NCI-H146 treated with DMSO at 0.1 percent for 48 hours (cell line): ENCODE measurements at regions not wholly inside any gene's neighbourhood (a gene's known extent, or its start where the extent isn't known, plus 50 kb on each side); places are given as distances from the start of the nearest gene placed in this dataset.
"Not testable (repeated sequence)": the region's sequence is repeated elsewhere in the genome, so short reads cannot be mapped to it uniquely, and the experiment has no call there.

Source experiments
- DNase-seq: peaks from one replicate; lab custom pipeline; 2025; ENCODE audit not compliant: unreplicated experiment; lab: John Stamatoyannopoulos, UW

- DNase-seq = no peak
These were observed 192.5 kb downstream of the TECRL start for GRCh38 chr4:64216741-64217140.

- DNase-seq = no peak
These were observed 203.9 kb downstream of the TECRL start for GRCh38 chr4:64205376-64205775.

DNA sequence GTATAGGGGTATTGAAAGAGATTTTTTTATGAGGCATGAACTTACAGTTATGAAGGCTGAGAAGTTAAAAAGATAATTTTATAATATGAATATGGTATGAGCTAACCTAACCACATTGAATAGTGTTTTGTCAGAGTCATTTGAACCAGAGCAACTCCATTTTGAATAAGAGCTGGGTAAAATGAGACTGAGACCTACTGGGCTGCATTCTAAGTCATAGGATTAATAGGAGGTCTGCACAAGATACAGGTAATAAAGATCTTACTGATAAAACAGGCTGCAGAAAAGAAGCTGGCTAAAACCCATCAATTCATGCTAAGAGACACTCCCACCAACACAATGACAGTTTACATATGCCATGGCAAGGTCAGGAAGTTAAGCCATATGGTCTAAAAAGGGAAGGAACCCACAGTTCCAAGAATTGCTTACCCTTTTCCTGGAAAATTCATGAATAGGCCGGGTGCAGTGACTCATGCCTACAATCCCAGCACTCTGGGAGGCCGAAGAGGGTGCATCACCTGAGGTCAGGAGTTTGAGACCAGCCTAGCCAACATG, 209.2 kb downstream of the TECRL start:
- DNase-seq = no peak

DNA sequence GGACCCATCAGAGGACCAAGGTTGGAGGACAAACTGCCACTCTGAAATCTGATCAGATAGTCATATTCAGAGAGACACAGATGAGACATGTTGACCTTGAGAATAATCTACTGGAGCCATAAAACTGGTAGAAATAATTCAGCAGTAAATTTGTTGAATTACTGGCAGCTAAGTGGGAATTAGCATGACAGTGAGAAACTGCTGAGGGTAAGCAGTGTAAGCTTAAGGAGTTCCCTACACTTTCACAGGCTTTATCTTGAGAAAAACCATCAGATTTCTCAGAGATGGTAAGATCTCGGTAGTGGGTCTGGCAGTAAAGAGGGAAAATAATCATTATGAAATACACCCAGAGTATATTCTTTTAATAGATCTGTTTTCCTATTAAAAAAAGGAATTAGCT, 213.7 kb downstream of the TECRL start:
- no peak for DNase-seq

DNA sequence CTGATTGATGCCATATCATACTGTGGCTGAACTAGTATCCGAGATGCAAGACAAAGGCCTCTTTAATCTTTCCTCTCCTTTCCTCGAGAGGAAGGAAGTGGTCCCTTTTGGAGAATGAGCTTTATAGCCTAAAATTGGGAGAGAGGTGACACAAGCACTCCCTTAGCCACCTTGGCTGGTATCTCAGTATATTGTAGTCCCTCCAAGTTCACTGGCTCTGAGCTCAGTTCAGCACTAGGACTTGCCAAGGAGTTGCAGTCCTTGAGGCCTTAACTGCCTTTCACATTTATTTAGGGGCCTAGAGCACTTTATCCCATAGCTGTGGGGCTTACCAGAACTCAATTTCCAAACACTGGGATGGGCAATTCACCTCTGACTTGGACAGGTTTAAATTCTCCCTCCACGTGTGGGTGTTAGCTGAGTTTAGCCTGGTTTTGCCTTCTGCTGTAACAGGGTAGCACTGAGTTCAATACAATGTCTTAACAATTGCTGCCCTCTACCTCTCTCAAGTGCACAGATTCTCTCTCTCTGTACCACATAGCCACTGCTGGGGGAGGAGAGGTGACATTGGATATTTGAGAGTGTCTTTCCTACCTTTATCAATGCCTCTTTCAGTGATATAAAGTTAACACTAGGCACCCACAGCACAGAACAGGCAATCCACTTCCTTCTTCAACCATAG, 216.4 kb downstream of the TECRL start:
- no peak for DNase-seq

DNA sequence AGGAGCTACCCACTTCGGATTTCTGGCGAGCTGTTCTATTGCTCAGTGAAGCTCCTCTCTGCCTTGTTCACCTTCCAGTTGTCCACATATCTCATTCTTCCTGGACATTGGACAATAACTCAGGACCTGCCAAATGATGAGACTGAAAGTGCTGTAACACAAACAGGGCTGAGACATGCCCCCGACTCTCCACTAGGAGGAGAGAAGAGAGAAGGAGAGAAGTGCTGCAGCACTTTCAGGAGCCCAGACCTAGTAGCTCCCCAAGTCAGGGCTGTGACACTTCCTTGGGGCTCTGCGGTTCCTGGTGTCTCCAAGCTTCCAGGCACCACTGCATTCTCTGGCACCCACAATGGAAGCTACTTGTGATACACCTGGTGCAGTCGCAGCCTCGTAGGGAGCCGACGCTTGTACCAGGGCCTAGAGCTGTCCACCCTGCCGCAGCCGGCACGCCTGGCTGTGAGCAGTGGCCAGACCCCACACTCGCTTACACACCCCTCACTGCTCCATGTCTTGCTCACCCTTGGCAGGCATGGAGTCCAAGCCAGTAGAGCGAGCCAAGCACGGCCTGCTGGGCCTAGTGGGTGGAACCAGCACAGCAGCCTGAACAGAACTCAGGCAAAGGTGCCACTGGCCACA, 234.9 kb downstream of the TECRL start:
- DNase-seq = no peak

- no peak for DNase-seq
These were observed 242.9 kb downstream of the TECRL start for GRCh38 chr4:64166365-64166764.

- peak; percentile 29 for DNase-seq
These were observed 250.5 kb downstream of the TECRL start for GRCh38 chr4:64158648-64159326.

DNA sequence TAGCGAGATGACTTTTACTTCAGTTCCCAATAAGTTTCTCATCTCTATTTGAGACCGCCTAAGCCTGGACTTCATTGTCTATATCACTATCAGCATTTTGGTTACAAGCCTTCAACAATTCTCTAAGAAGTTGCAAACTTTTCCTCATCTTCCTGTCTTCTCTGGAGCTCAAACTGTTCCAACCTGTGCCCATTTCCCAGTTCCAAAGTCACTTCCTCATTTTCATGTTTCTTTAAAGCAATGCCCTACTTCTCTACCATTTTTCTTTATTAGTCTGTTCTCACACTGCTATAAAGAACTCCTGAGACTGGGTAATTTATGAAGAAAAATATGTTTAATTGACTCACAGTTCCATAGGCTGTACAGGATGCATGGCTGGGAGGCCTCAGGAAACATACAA, 251.9 kb downstream of the TECRL start:
- DNase-seq = no peak

DNA sequence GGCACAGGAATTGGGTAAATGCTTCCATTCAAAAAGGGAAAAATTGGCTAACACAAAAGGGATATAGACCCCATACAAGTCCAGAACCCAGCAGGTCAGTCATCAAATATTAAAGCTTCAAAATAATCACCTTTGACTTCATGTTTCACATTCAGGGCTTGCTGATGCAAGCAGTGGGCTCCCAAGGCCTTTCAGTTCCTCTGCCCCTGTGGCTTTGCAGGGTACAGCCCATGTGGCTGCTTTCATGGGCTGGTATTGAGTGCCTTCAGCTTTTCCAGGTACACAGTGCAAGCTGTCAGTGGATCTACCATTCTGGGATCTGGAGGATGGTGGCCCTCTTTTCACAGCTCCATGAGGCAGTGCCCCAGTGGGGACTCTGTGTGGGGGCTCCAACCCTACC, 253.0 kb downstream of the TECRL start:
- no peak for DNase-seq

DNA sequence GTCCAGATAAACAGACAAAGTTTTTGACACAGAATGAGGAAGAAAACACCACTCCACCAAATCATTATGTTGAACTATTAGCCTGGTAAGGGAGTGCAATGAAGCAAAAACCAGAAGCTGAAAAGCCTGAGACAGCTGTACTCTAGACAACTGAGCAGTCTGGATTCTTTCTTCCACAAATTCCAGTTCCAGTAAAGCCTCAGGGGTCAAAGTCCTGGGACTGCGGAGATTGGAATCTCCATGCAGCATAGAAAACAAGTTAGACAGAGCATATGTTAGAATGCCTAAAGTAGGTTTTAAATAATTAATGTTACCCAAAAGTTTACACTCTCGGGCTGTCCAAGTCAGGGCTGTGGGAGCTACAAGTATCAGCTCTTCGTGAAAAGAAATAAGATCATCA, 263.2 kb downstream of the TECRL start:
- no peak for DNase-seq

GRCh38 chr4:64144994-64145393, 264.3 kb downstream of the TECRL start:
- no peak for DNase-seq

- no peak for DNase-seq
These were observed 278.3 kb downstream of the TECRL start for GRCh38 chr4:64130907-64131306.

GRCh38 chr4:64125354-64125753, 283.9 kb downstream of the TECRL start:
- no peak for DNase-seq

- DNase-seq = no peak
These were observed 287.4 kb downstream of the TECRL start for GRCh38 chr4:64121803-64122202.

DNA sequence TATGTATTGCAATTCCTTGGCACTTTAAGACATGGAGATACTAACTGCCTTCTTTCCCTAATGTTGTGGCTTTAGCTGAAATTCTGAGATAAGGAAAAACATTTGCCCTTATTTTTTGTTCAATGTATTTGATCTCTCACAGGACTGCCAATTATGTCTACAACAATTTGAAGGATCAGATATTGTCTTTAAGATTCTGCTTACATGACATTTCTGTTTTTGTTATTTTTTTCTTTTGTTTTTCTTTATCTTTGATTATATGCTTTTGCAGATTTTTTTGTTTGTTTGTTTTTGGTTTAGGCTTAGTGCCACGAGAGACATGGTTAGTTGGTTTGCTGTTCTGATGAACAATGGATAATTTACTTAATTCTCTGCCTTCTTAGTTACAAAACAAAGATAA, 303.3 kb downstream of the TECRL start:
- DNase-seq = no peak

DNA sequence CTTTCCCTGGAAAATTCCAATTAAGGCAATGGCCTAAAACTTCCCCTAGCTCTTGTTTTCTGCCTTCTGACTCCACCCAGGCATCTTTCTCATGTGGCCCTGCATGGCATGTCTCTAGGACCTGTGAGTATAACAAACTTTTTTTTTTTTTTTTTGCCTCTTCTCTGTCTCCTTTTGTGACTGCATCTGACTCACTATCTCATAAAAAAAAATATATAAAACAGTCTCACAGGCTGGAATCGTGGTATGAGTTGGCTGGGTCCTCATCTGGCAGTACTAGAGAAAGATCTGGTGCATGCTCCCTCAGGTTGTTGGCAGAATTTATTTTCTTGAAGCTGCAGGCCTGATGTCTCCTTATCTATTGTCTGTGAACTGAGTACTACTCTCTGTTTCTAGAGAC, 313.9 kb downstream of the TECRL start:
- no peak for DNase-seq

DNA sequence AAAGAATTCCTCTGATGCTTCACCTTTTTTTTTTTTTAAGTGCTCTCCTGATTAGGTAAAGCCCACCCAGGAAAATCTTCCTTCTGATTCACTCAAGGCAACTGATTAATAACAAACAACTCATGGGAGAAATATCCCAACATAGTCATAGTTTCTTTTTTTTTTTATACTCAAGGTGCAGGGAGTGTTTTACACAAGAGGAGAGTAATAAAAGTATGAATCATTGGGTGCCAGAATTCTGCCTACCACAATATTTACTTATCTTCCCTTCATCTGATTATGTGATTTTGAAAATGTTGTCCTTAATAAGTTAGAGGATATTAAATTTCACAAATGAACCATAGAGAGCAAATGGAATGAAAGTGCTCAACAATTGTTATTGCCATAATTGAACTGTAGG, 329.9 kb downstream of the TECRL start:
- no peak for DNase-seq

DNA sequence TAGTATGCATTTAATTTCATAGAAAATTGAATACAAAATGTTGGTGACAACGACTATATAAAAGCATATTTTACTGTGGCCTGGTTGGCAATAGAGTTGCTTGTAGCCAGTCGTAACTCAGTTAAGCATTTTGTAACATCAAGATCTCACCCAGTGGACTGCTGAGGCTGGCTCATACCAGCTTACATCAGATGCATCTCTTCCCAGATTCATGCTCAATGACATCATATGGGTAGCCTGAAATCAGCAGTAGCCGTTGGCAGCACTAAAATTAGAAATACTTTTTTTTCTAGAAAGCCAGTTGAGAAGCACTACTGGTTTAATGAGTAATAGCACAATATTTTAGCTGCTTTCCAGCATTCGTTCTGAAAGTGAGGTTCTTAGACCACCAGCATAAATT, 341.2 kb downstream of the TECRL start:
- DNase-seq = no peak

GRCh38 chr4:64062991-64063390, 346.3 kb downstream of the TECRL start:
- DNase-seq = no peak

DNA sequence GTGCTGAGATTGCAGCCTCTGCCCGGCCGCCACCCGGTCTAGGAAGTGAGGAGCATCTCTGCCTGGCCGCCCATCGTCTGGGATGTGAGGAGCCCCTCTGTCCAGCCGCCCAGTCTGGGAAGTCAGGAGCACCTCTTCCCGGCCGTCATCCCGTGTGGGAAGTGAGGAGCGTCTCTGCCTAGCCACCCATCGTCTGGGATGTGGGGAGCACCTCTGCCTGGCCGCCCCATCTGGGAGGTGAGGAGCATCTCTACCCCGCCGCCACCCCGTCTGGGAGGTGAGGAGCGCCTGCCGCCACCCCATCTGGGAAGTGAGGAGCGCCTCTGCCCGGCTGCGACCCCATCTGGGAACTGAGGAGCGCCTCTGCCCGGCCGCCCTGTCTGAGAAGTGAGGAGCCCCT, 372.2 kb downstream of the TECRL start:
- DNase-seq = not testable (repeated sequence)

DNA sequence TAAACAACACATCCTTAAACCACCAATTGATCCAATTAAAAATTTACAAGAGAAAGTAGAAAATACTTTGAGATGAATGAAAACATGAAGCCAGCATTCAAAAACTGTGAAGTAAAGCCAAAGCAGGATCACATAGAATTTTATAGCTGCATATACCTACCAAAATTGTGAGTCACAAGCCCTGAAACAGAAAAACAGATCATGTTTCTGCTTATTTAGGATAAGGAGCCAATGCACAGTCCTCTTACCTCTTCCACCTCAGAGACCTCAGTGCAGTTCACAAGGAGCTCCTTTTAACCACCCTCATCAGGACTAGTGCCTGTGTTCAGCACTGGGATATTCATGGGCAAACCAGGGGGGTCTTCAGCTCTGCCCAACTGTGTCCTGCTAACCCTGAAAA, 386.7 kb downstream of the TECRL start:
- no peak for DNase-seq
